Stimulated activated CD8-positive, alpha-beta memory T cell treated with anti-CD3 and anti-CD28 coated beads, Interleukin-4, amount 100 ng/mL, for 48 hours (primary cell): ENCODE measurements at regions not wholly inside any gene's neighbourhood (a gene's known extent, or its start where the extent isn't known, plus 50 kb on each side); places are given as distances from the start of the nearest gene placed in this dataset.

ENCODE experiments used
- DNase-seq: peaks from one replicate; pipeline ENCODE4 v3.0.0-alpha.2; 2020

GRCh38 chr5:144581044-144581443, 410.4 kb downstream of the KCTD16 start:
- DNase-seq, result no peak

- no peak for DNase-seq
Observed at GRCh38 chr5:144577676-144578075, 407.0 kb downstream of the KCTD16 start.

- no peak for DNase-seq
Observed at GRCh38 chr5:144575736-144576135, 405.1 kb downstream of the KCTD16 start.

- no peak for DNase-seq
Observed at GRCh38 chr5:144567421-144567780, 396.7 kb downstream of the KCTD16 start.

- DNase-seq, result no peak
Observed at GRCh38 chr5:144566747-144567420, 396.2 kb downstream of the KCTD16 start.

GRCh38 chr5:144549580-144549979, 378.9 kb downstream of the KCTD16 start:
- no peak for DNase-seq

- DNase-seq, result no peak
Observed at GRCh38 chr5:144548936-144549335, 378.3 kb downstream of the KCTD16 start.

GRCh38 chr5:144547098-144547499, 376.4 kb downstream of the KCTD16 start:
- DNase-seq, result no peak

- DNase-seq, result no peak
Observed at GRCh38 chr5:144538845-144539244, 368.2 kb downstream of the KCTD16 start.
